ENCODE measurements at regions not wholly inside any gene's neighbourhood (a gene's known extent, or its start where the extent isn't known, plus 50 kb on each side); places are given as distances from the start of the nearest gene placed in this dataset.

- TF ChIP-seq CTCF (IDR thresholded peaks at IDR 0.05) (no peak), POLR2AphosphoS5 (IDR thresholded peaks at IDR 0.05) (no peak), POLR2A (IDR thresholded peaks at IDR 0.05) (no peak)
These were observed 75.0 kb upstream of the ACTRT2 start for GRCh38 chr1:2946291-2946690.

Data from breast epithelium (tissue), 3 donors.